Lower leg skin (tissue), 4 donors: ENCODE measurements at regions not wholly inside any gene's neighbourhood (a gene's known extent, or its start where the extent isn't known, plus 50 kb on each side); places are given as distances from the start of the nearest gene placed in this dataset.

Source experiments
- DNase-seq, 2 donors: peaks; one replicate each; pipeline ENCODE4 v3.0.0-alpha.2; 2019; ENCODE audit warnings: low spot score in 2 of 2
- H3K4me3 ChIP-seq: fragments of 200-600 bp; sonication (generic); 2 replicates; pipeline ENCODE4 v1.5.1; 2017; ENCODE audit warnings: mild to moderate bottlenecking, low read depth; ENCODE audit not compliant: poor library complexity, severe bottlenecking
- POLR2A ChIP-seq, 2 donors: fragments of 450-650 bp; IDR thresholded peaks; one replicate each; pipeline ENCODE4 v1.6.1; 2016 to 2017; ENCODE audit warnings: antibody characterized with exemption in 2 of 2, mild to moderate bottlenecking in 1 of 2, moderate library complexity in 1 of 2
- WGBS, 2 donors: methylation state at CpG; one replicate each; pipeline ENCODE4 v1.1.5; 2018; 5-methylcytosine and 5-hydroxymethylcytosine counted together
- intact Hi-C: fragments of 100-400 bp; cut with DNase I; formaldehyde crosslinking; loops from one replicate; pipeline ENCODE4 v1.15.0; 2023; ENCODE audit warnings: low total_unique reads
- TF ChIP-seq, protein P1 (sequence below), 3 donors: fragments of 450-650 bp; IDR thresholded peaks; one replicate each; pipeline ENCODE4 v1.5.1; 2016; ENCODE audit warnings: antibody characterized with exemption in 3 of 3, mild to moderate bottlenecking in 3 of 3, moderate library complexity in 2 of 3

DNA sequence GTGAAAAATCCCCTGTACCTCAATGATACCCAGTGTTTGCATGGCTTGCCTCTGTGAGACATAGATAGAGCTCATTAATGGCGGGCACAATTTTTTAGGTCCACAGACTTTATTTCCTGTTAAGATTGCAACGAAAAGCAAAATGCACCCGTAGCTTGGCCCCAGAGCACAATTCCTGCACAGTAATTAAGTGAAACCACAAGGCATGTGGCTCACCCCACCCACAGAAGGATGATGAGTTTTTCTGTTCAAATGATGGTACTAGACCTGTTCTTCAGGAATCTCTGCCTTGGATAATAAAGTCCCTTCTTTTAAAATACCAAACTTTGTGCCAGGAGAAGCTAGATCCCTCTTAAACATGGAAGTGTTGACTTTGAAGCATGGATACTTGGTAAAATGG, 738.1 kb downstream of the QKI start:
- DNase-seq, result no peak
- intact Hi-C loops, result loop anchor here (5.0 kb wide), 1 partner anchor 1170 kb away; no protein-coding TSS in a partner anchor
- WGBS, 2 donors, result 31 to 45% methylated on average over 3 of the region's 3 CpGs
- H3K4me3 ChIP-seq, result no peak overlapping the region
- TF ChIP-seq, protein P1, sequence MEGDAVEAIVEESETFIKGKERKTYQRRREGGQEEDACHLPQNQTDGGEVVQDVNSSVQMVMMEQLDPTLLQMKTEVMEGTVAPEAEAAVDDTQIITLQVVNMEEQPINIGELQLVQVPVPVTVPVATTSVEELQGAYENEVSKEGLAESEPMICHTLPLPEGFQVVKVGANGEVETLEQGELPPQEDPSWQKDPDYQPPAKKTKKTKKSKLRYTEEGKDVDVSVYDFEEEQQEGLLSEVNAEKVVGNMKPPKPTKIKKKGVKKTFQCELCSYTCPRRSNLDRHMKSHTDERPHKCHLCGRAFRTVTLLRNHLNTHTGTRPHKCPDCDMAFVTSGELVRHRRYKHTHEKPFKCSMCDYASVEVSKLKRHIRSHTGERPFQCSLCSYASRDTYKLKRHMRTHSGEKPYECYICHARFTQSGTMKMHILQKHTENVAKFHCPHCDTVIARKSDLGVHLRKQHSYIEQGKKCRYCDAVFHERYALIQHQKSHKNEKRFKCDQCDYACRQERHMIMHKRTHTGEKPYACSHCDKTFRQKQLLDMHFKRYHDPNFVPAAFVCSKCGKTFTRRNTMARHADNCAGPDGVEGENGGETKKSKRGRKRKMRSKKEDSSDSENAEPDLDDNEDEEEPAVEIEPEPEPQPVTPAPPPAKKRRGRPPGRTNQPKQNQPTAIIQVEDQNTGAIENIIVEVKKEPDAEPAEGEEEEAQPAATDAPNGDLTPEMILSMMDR (IDR thresholded peaks at IDR 0.05), result no peak
- TF ChIP-seq POLR2A (IDR thresholded peaks at IDR 0.05), result no peak

DNA sequence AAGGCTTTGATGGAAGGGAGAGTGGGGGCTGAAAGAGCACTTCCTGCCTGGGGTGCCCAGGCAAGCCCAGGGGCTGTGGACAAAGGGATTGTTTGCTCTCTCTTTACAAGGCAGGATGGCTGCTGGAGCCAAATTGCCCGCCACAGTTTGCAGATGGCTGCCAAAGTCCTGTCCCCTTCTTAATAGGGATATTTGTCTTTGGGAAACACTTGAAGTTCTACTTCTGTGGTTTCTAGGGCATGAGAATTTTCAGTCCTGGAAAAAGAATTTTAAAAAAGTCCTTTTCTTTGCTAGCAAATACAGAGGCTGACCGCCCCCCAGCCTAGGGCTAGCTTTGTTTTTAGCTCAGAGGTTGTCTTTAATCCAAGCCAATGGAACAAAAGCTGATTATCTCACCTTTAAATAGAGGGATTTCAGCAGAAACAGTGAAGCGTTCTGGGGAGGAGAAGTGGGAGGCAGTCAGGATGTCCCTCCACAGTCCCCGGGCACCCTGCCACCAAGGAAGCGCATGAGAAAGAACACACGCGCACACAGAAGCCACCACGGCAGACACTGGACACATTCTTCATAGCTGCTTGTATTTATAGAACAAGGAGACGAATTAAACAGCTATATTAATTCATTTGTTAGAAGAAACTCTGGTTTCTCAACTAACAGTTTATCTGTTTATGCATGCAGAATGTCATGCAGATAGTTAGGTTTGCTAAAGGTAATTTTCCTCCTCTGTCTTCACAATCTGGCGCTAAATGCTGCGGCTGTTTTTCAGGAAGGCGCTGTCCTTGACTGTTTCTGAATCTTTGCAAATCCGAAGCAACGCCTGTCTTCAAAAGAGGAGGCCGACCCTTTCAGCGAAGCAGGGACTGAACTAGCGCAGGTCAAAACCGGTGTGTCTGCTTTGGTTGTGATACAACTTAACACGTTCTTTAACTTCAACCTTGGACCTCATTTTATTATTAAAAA, 736.9 kb downstream of the QKI start:
- 80 to 81% methylated on average over 19 of the region's 19 CpGs for whole genome bisulfite sequencing, 2 donors
- no peak for DNase-seq

DNA sequence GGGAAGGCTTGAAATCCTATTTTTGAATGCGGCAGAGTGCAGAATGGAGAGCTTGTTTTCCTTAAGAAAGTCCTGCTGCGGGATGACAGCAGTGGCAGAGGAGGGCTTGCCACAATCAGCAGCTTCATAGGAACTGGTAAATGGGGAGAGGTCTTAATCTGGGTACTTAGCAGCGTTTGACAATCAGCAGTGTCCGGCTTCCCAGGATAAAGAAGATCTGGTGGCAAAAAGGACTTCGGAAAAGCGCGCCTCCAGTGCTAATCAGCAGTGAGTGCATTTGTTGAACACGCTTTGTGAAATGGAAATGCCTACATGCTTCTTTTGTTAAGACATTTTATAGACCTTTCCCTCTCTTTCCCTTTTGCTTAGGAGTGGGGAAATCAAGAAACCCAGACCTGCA, 735.7 kb downstream of the QKI start:
- TF ChIP-seq POLR2A (IDR thresholded peaks at IDR 0.05), result no peak
- TF ChIP-seq, protein P1 (IDR thresholded peaks at IDR 0.05), result no peak
- intact Hi-C loops, result loop anchor here (5.0 kb wide), 1 partner anchor 1168 kb away; no protein-coding TSS in a partner anchor
- no peak overlapping the region for H3K4me3 ChIP-seq
- WGBS, 2 donors, result 95% methylated on average over 8 of the region's 8 CpGs
- no peak for DNase-seq

More for the DNA sequence above, 736.9 kb downstream of the QKI start:
- no peak overlapping the region for H3K4me3 ChIP-seq
- no peak for TF ChIP-seq POLR2A (IDR thresholded peaks at IDR 0.05)
- TF ChIP-seq, protein P1 (IDR thresholded peaks at IDR 0.05), result no peak
- intact Hi-C loops, result loop anchor here (5.0 kb wide), 1 partner anchor 1169 kb away; no protein-coding TSS in a partner anchor

DNA sequence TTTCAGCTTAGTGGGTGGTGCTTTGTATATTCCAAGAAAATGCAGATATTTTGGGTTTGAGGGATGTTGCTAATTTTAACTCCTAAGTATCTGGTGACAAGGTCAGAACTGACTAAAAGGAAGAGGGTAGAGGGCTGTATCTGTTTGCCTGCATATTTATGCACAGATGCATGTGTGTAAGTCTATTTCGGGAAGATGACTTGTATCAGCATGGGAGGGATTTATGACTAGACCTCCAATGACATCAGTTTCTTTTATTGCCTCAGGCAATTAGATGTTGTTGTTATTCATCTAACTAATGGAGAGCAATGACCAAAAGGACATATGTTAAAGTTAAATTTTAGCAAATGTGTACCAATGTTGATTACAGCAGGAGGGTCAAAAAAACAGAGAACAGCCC, 734.3 kb downstream of the QKI start:
- no peak for DNase-seq

DNA sequence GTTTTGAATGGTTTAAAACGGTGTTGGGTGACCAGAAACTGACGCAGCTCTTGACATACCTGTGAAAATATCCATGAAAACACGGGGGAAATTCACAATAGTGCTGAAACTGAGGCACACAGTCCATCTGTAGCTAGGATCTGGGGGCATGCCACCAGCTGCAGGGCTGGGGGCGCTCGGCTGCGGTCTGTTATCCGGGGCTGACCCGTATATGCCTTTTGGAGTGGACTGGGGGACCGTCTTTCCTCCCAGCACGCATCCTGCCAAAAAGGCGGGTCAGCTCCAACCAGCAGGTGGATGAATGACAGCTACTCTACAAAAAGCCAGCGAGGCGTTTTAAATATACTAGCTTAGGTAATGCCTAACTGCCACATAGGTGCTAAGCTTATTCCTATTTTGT, 729.8 kb downstream of the QKI start:
- TF ChIP-seq, protein P1 (IDR thresholded peaks at IDR 0.05), result no peak
- no peak for TF ChIP-seq POLR2A (IDR thresholded peaks at IDR 0.05)
- DNase-seq, result no peak
- 95 to 97% methylated on average over 13 of the region's 13 CpGs for WGBS, 2 donors
- intact Hi-C loops, result no loop called here
- H3K4me3 ChIP-seq, result no peak overlapping the region

More for the DNA sequence above, 734.3 kb downstream of the QKI start:
- H3K4me3 ChIP-seq, result no peak overlapping the region
- intact Hi-C loops, result no loop called here
- WGBS, 2 donors, result 49 to 69% methylated on average over 1 of the region's 1 CpG
- TF ChIP-seq POLR2A (IDR thresholded peaks at IDR 0.05), result no peak
- TF ChIP-seq, protein P1 (IDR thresholded peaks at IDR 0.05), result no peak
